ENCODE measurements at regions not wholly inside any gene's neighbourhood (a gene's known extent, or its start where the extent isn't known, plus 50 kb on each side); places are given as distances from the start of the nearest gene placed in this dataset.

GRCh38 chr2:224147174-224147573 is 108.1 kb upstream of the SERPINE2 start:
- Histone ChIP-seq H3K4me2 (ENCODE audit: insufficient read depth, insufficient read length, low read length) (no peak overlapping the region), H3K4me1 (ENCODE audit: insufficient read depth, low read length) (no peaks in the 10 kb centered on the region), H3K79me1 (ENCODE audit: insufficient read depth, low read depth, low read length, poor library complexity, severe bottlenecking) (no peaks in the 10 kb centered on the region), H3K79me2 (ENCODE audit: insufficient read depth, low read length) (no peaks in the 10 kb centered on the region), H3K9ac (ENCODE audit: extremely low read depth, insufficient read length, low read length) (no peak overlapping the region), H3K23ac (ENCODE audit: insufficient read length, low read depth, low read length) (no peak overlapping the region), H4K8ac (replicated peaks; ENCODE audit: insufficient read length, low read depth, low read length) (no peak overlapping the region), H2AFZ (ENCODE audit: low read length) (no peak overlapping the region), H4K5ac (ENCODE audit: insufficient read length, low read depth, low read length) (no peak overlapping the region), H3K27ac (ENCODE audit: insufficient read length, low read depth, low read length) (no peak overlapping the region), H4K20me1 (ENCODE audit: control insufficient read depth, insufficient read depth, insufficient read length) (no peaks in the 10 kb centered on the region), H3K14ac (ENCODE audit: insufficient read depth, low read length) (no peak overlapping the region), H3K18ac (ENCODE audit: insufficient read length, low read depth, low read length) (no peak overlapping the region), H2BK15ac (ENCODE audit: low read depth, low read length) (no peak overlapping the region), H2BK20ac (ENCODE audit: low read depth, low read length, poor library complexity, severe bottlenecking) (no peak overlapping the region), H3K27me3 (ENCODE audit: insufficient read depth, low read length) (no peaks in the 10 kb centered on the region), H2BK12ac (ENCODE audit: insufficient read length, low read depth, low read length) (no peak overlapping the region), H3K56ac (ENCODE audit: insufficient read length, low read depth, low read length) (no peak overlapping the region), H2BK120ac (ENCODE audit: low read depth, low read length, poor library complexity, severe bottlenecking) (no peak overlapping the region), H3K4ac (ENCODE audit: low read depth, low read length) (no peak overlapping the region), H3K9me3 (ENCODE audit: control insufficient read depth, low read depth, low read length) (no peaks in the 10 kb centered on the region), H2BK5ac (ENCODE audit: insufficient read length, low read length) (no peak overlapping the region), H3T11ph (ENCODE audit: low read length) (no peak overlapping the region), H4K91ac (ENCODE audit: insufficient read length, low read depth, low read length) (no peak overlapping the region), H3K23me2 (ENCODE audit: insufficient read length, low read depth, low read length, poor library complexity, severe bottlenecking) (no peaks in the 10 kb centered on the region), H2AK5ac (ENCODE audit: insufficient read length, low read length) (no peak overlapping the region)
- no peaks in the 10 kb centered on the region for H3K4me1 Mint-ChIP-seq
- no CpG with 5 or more reads among the region's 4 CpGs for WGBS (ENCODE audit: extremely low coverage, insufficient read length, low lambda C conversion rate)
- no peaks in the 10 kb centered on the region for H3K27me3 Mint-ChIP-seq (ENCODE audit: low read depth)
- no peak for DNase-seq
- no peak overlapping the region for H3K27ac Mint-ChIP-seq
- 0 out of 5 replicates have a peak, but pooled peaks cover 0 to 2% of the 10 kb centered on the region in 2 experiments for H3K9me3 Mint-ChIP-seq
- H3K36me3 Mint-ChIP-seq (ENCODE audit: insufficient read depth in 1 of 3, low read depth in 3 of 3), result no peaks in the 10 kb centered on the region
- no peak overlapping the region for H3K4me3 Mint-ChIP-seq
- TF ChIP-seq, protein P1, sequence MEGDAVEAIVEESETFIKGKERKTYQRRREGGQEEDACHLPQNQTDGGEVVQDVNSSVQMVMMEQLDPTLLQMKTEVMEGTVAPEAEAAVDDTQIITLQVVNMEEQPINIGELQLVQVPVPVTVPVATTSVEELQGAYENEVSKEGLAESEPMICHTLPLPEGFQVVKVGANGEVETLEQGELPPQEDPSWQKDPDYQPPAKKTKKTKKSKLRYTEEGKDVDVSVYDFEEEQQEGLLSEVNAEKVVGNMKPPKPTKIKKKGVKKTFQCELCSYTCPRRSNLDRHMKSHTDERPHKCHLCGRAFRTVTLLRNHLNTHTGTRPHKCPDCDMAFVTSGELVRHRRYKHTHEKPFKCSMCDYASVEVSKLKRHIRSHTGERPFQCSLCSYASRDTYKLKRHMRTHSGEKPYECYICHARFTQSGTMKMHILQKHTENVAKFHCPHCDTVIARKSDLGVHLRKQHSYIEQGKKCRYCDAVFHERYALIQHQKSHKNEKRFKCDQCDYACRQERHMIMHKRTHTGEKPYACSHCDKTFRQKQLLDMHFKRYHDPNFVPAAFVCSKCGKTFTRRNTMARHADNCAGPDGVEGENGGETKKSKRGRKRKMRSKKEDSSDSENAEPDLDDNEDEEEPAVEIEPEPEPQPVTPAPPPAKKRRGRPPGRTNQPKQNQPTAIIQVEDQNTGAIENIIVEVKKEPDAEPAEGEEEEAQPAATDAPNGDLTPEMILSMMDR (conservative IDR thresholded peaks at IDR 0.05), result no peak

All from H9 (cell line).